Gastroesophageal sphincter (tissue), 4 donors: ENCODE measurements at regions not wholly inside any gene's neighbourhood (a gene's known extent, or its start where the extent isn't known, plus 50 kb on each side); places are given as distances from the start of the nearest gene placed in this dataset.

Experiments used
- ATAC-seq: fragments of 150-250 bp; one replicate; pipeline ENCODE4 v1.9.1; 2016; ENCODE audit warnings: mild to moderate bottlenecking, moderate library complexity
- H3K27ac ChIP-seq, 4 donors: fragments of 200-600 bp; sonication (generic) in 3 of 4; 1 replicate in 3 of 4; 2 replicates in 1 of 4; pipeline ENCODE4 v1.5.1; 2016 to 2019
- H3K27me3 ChIP-seq: fragments of 200-600 bp; sonication (generic); one replicate; pipeline ENCODE4 v1.5.1; 2019
- H3K36me3 ChIP-seq, 2 donors: fragments of 200-600 bp; sonication (generic); one replicate each; pipeline ENCODE4 v1.5.1; 2019; ENCODE audit warnings: control low read depth in 1 of 2
- H3K4me1 ChIP-seq, 3 donors: fragments of 200-600 bp; sonication (generic); 1 replicate in 2 of 3; 2 replicates in 1 of 3; pipeline ENCODE4 v1.5.1; 2016 to 2019; ENCODE audit warnings: control low read depth in 2 of 3
- H3K4me3 ChIP-seq, 2 donors: fragments of 200-600 bp; sonication (generic); one replicate each; pipeline ENCODE4 v1.5.1; 2019; ENCODE audit warnings: mild to moderate bottlenecking in 1 of 2, moderate library complexity in 1 of 2
- H3K9me3 ChIP-seq, 3 donors: fragments of 200-600 bp; sonication (generic); one replicate each; pipeline ENCODE4 v1.5.1; 2017 to 2019; ENCODE audit warnings: control low read depth in 2 of 3
- EP300 ChIP-seq: sonication (generic); formaldehyde crosslinking; IDR thresholded peaks from one replicate; pipeline ENCODE4 v1.6.1; 2017; ENCODE audit warnings: antibody characterized with exemption, mild to moderate bottlenecking
- POLR2A ChIP-seq, 2 donors: fragments of 450-650 bp; IDR thresholded peaks; one replicate each; pipeline ENCODE4 v1.6.1; 2017; ENCODE audit warnings: antibody characterized with exemption in 2 of 2, mild to moderate bottlenecking in 2 of 2, moderate library complexity in 1 of 2
- POLR2AphosphoS5 ChIP-seq: sonication (generic); formaldehyde crosslinking; IDR thresholded peaks from one replicate; pipeline ENCODE4 v1.6.1; 2017; ENCODE audit warnings: antibody characterized with exemption
- WGBS, 2 donors: methylation state at CpG; one replicate each; pipeline ENCODE4 v1.1.5; 2018; ENCODE audit warnings: low coverage in 1 of 2; 5-methylcytosine and 5-hydroxymethylcytosine counted together
- TF ChIP-seq, protein P1 (sequence below), 4 experiments: fragments of 200-600 bp in 2 of 4; fragments of 450-650 bp in 2 of 4; sonication (generic) in 1 of 4; IDR thresholded peaks; one replicate each; pipeline ENCODE4 v1.5.1; 2017 to 2019; ENCODE audit warnings: antibody characterized with exemption in 4 of 4, mild to moderate bottlenecking in 2 of 4, moderate library complexity in 2 of 4

DNA sequence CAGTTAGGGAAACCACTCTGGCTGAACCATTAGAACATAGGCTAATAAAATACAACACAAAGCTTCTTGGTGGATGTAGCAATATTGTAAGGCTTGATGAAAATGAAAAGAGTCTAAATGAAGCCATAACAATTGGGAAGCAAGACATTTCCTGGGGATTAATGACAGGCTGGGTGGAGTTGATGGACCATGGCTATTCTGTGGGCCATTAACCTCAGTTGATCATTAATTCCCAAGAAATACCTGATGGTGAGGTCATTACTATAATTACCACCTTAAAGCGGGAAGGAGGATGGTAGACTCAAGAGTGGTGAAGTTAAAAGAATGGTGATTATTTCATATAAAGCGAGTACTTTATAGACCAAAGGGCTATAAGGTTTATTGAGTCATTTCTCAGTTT is 455.8 kb upstream of the MAP3K7 start:
- no peak overlapping the region for H3K27ac ChIP-seq
- no peaks in the 10 kb centered on the region for H3K27me3 ChIP-seq
- H3K36me3 ChIP-seq, result no peaks in the 10 kb centered on the region
- TF ChIP-seq EP300, result no peak
- TF ChIP-seq, protein P1, sequence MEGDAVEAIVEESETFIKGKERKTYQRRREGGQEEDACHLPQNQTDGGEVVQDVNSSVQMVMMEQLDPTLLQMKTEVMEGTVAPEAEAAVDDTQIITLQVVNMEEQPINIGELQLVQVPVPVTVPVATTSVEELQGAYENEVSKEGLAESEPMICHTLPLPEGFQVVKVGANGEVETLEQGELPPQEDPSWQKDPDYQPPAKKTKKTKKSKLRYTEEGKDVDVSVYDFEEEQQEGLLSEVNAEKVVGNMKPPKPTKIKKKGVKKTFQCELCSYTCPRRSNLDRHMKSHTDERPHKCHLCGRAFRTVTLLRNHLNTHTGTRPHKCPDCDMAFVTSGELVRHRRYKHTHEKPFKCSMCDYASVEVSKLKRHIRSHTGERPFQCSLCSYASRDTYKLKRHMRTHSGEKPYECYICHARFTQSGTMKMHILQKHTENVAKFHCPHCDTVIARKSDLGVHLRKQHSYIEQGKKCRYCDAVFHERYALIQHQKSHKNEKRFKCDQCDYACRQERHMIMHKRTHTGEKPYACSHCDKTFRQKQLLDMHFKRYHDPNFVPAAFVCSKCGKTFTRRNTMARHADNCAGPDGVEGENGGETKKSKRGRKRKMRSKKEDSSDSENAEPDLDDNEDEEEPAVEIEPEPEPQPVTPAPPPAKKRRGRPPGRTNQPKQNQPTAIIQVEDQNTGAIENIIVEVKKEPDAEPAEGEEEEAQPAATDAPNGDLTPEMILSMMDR (IDR thresholded peaks at IDR 0.05), result no peak
- TF ChIP-seq POLR2AphosphoS5, result no peak
- no peak for TF ChIP-seq POLR2A (IDR thresholded peaks at IDR 0.05)
- no peaks in the 10 kb centered on the region for H3K4me1 ChIP-seq
- 90 to 100% methylated on average over 2 of the region's 2 CpGs for WGBS, 2 donors
- no peaks in the 10 kb centered on the region for H3K9me3 ChIP-seq
- no peak overlapping the region for H3K4me3 ChIP-seq
- no peak for ATAC-seq

DNA sequence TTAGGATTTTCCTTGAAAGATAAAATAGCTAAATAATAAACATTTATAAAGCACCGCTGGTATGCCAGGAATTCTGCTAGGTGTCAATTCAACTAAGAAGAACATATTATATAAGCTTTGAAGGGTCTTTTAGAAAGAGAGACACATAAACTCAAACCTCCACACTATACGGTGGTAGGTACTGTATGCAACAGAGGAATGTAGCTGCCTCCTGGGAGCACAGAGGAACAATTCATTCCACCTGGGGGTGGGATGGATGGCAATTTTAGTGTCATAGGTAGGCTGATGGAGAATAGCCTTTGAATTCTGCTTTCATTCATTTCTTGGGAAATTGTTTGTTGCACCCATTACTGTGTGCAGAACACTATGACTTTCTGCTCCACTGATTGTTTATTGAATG is 447.1 kb upstream of the MAP3K7 start:
- Histone ChIP-seq H3K4me1 (no peaks in the 10 kb centered on the region), H3K36me3 (no peaks in the 10 kb centered on the region), H3K9me3 (no peaks in the 10 kb centered on the region), H3K4me3 (no peak overlapping the region), H3K27me3 (peaks cover 25% of the 10 kb centered on the region), H3K27ac (no peak overlapping the region)
- TF ChIP-seq EP300 (no peak), POLR2A (IDR thresholded peaks at IDR 0.05) (no peak), POLR2AphosphoS5 (no peak)
- TF ChIP-seq, protein P1 (IDR thresholded peaks at IDR 0.05), result no peak
- whole genome bisulfite sequencing, 2 donors, result 66 to 73% methylated on average over 2 of the region's 2 CpGs
- no peak for ATAC-seq

- H3K36me3 ChIP-seq, result no peaks in the 10 kb centered on the region
- WGBS, 2 donors, result 77 to 84% methylated on average over 3 to 4 of the region's 4 CpGs
- no peaks in the 10 kb centered on the region for H3K9me3 ChIP-seq
- TF ChIP-seq, protein P1 (IDR thresholded peaks at IDR 0.05), result no peak
- no peak for TF ChIP-seq POLR2A (IDR thresholded peaks at IDR 0.05)
- TF ChIP-seq EP300, result no peak
- TF ChIP-seq POLR2AphosphoS5, result no peak
- no peak for ATAC-seq
- H3K4me1 ChIP-seq, result no peaks in the 10 kb centered on the region
- no peak overlapping the region for H3K4me3 ChIP-seq
- H3K27ac ChIP-seq, result no peak overlapping the region
- H3K27me3 ChIP-seq, result peaks cover 32% of the 10 kb centered on the region
Measured at GRCh38 chr6:91031581-91031980, 444.7 kb upstream of the MAP3K7 start.

DNA sequence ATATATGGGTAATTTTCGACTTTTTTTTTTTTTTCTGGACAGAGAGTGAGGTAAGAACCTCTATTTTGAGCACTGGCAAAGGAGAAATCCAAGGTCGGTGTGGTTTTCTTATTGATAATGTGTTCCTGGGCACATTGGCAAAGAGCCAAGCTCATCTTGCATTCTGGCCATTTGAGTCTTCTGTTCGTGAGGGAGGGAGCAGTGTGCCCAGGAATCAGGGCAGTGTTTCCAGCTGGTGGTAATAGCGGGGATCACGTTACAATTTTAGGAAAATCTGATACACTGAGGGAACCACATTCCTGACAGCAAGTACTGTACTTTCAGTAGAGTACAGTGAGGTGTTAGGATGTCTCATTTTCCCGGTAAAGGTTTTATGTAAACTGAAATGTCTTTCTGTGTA is 442.3 kb upstream of the MAP3K7 start:
- Histone ChIP-seq H3K36me3 (no peaks in the 10 kb centered on the region), H3K4me1 (no peaks in the 10 kb centered on the region), H3K27ac (no peak overlapping the region), H3K9me3 (no peaks in the 10 kb centered on the region), H3K27me3 (peaks cover 32% of the 10 kb centered on the region), H3K4me3 (no peak overlapping the region)
- no peak for ATAC-seq
- no peak for TF ChIP-seq POLR2A (IDR thresholded peaks at IDR 0.05)
- no peak for TF ChIP-seq POLR2AphosphoS5
- no peak for TF ChIP-seq EP300
- TF ChIP-seq, protein P1 (IDR thresholded peaks at IDR 0.05), result no peak
- 14 to 39% methylated on average over 3 to 6 of the region's 6 CpGs for WGBS, 2 donors

DNA sequence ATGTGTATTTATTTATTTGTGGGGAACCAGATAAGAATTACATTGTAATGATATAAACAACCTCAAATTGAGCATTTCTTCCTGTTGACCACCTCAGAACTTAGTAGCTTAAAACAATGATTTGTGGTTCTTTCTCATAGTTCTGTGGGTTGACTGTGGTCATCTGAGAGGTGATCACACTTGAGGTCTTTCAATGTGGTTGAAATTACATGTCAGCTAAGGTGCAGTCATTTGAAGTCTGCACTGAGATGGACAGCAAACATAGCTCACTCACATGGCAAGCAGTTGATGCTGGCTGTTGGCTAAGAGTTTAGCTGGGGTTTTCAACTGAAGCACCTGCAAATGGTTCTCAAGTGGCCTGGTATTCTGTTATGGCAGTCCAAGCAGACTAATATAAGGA is 436.7 kb upstream of the MAP3K7 start:
- Histone ChIP-seq H3K4me3 (no peak overlapping the region), H3K36me3 (no peaks in the 10 kb centered on the region), H3K9me3 (no peaks in the 10 kb centered on the region), H3K27me3 (peaks cover 7% of the 10 kb centered on the region), H3K4me1 (no peaks in the 10 kb centered on the region), H3K27ac (no peak overlapping the region)
- ATAC-seq, result no peak
- no peak for TF ChIP-seq EP300
- TF ChIP-seq POLR2AphosphoS5, result no peak
- TF ChIP-seq POLR2A (IDR thresholded peaks at IDR 0.05), result no peak
- TF ChIP-seq, protein P1 (IDR thresholded peaks at IDR 0.05), result no peak
